ENCODE measurements at regions not wholly inside any gene's neighbourhood (a gene's known extent, or its start where the extent isn't known, plus 50 kb on each side); places are given as distances from the start of the nearest gene placed in this dataset.

GRCh38 chr12:20142956-20143355 is 225.4 kb upstream of the PDE3A start (continued):
- TF ChIP-seq ERG (CRISPR knock-in tag; IDR thresholded peaks at IDR 0.05) (no peak), FOXP1 (CRISPR knock-in tag; IDR thresholded peaks at IDR 0.05; ENCODE audit: borderline replicate concordance) (no peak)

- POLR2A ChIA-PET: no interaction called here
- no peaks in the 10 kb centered on the region for H3K4me1 Mint-ChIP-seq
- CTCF ChIA-PET: no interaction called here
- ATAC-seq: no peak
- H3K9me3 Mint-ChIP-seq: peaks cover 5% of the 10 kb centered on the region; the same call in 1 of the 2 replicates
- H3K27me3 Mint-ChIP-seq (ENCODE audit: low read depth): no peaks in the 10 kb centered on the region
- no peak for TF ChIP-seq MYBL2 (CRISPR knock-in tag; IDR thresholded peaks at IDR 0.05)
- no peaks in the 10 kb centered on the region for H3K36me3 Mint-ChIP-seq
- no peak overlapping the region for H3K27ac Mint-ChIP-seq
- no peak for DNase-seq (ENCODE audit: low spot score)
- H3K4me3 Mint-ChIP-seq: no peak overlapping the region
These were observed 224.0 kb upstream of the PDE3A start for GRCh38 chr12:20144341-20144740.

GRCh38 chr12:20148241-20148640 is 220.1 kb upstream of the PDE3A start:
- peaks cover 3% of the 10 kb centered on the region; the same call in 1 of the 2 replicates for H3K4me1 Mint-ChIP-seq
- H3K9me3 Mint-ChIP-seq: peaks cover 9% of the 10 kb centered on the region; the same call in 1 of the 2 replicates
- DNase-seq (ENCODE audit: low spot score) (no peak), ATAC-seq (no peak)
- H3K36me3 Mint-ChIP-seq: no peaks in the 10 kb centered on the region
- no peak overlapping the region for H3K27ac Mint-ChIP-seq
- TF ChIP-seq, protein P1, sequence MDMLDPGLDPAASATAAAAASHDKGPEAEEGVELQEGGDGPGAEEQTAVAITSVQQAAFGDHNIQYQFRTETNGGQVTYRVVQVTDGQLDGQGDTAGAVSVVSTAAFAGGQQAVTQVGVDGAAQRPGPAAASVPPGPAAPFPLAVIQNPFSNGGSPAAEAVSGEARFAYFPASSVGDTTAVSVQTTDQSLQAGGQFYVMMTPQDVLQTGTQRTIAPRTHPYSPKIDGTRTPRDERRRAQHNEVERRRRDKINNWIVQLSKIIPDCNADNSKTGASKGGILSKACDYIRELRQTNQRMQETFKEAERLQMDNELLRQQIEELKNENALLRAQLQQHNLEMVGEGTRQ (CRISPR knock-in tag; IDR thresholded peaks at IDR 0.05): no peak
- TF ChIP-seq ZNF423 (CRISPR knock-in tag; IDR thresholded peaks at IDR 0.05): no peak
- no peak for TF ChIP-seq NR2C2 (CRISPR knock-in tag; IDR thresholded peaks at IDR 0.05)
- H3K27me3 Mint-ChIP-seq (ENCODE audit: low read depth): no peaks in the 10 kb centered on the region
- H3K4me3 Mint-ChIP-seq: no peak overlapping the region
- CTCF ChIA-PET: no interaction called here
- POLR2A ChIA-PET: no interaction called here

DNA sequence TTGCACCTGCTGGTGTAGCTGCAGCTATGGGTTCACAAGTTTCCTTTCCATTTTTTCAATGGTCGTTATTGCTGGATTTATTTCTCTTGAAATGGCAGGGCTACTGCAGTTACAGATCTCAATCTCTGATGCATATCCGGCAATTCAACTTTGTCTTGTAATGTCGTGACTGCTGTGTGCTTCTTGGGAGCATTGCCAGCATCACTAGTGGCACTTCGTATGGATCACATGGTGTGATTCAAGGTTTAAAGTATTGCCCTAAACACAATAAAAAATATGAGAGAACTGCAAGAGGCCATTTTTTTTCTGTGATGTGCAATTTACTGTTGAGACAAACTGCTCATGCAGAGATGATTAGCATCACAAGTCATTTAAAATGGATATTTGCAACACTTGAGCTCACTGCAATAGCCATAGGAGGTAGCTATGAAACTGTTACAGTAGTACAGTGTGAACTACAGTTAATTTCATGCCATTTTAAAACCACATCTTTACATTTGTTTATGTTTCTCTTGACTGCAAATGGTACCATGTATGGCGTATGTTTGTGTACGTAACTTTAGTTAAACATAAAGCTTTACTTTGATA is 217.4 kb upstream of the PDE3A start:
- POLR2A ChIA-PET: no interaction called here
- no peak overlapping the region for H3K4me3 Mint-ChIP-seq
- TF ChIP-seq ESRRA (CRISPR knock-in tag; IDR thresholded peaks at IDR 0.05; ENCODE audit: borderline replicate concordance) (no peak), NFE2L1 (CRISPR knock-in tag; IDR thresholded peaks at IDR 0.05) (no peak), CREM (CRISPR knock-in tag; IDR thresholded peaks at IDR 0.05) (no peak), MXD4 (CRISPR knock-in tag; IDR thresholded peaks at IDR 0.05; ENCODE audit: borderline replicate concordance) (no peak)
- CTCF ChIA-PET: no interaction called here
- ATAC-seq: no peak
- H3K9me3 Mint-ChIP-seq: peaks cover 9% of the 10 kb centered on the region; the same call in 1 of the 2 replicates
- no peaks in the 10 kb centered on the region for H3K27me3 Mint-ChIP-seq (ENCODE audit: low read depth)
- H3K27ac Mint-ChIP-seq: no peak overlapping the region
- no peak for DNase-seq (ENCODE audit: low spot score)
- no peaks in the 10 kb centered on the region for H3K36me3 Mint-ChIP-seq
- H3K4me1 Mint-ChIP-seq: peaks cover 3% of the 10 kb centered on the region; the same call in 1 of the 2 replicates

DNA sequence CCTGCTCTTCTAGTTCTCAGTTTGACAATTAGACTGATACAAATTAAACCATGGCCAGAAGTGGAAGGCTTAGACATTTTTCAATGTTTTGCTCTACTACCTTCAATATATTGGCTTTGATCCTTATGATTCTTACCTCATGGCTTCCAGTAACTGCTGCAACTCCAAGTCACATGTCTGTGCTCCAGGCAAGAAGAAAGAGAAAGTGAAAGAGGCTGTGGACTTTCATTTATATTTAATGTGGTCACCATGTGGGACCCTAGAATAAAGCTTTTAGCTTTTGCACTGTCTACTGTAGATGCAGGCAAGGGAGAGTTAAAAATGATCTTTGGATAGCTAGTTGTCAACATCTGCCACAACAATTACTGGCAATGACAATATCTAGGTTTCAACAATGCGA is 214.3 kb upstream of the PDE3A start:
- Mint-ChIP-seq H3K4me3 (no peak overlapping the region), H3K27ac (no peak overlapping the region), H3K36me3 (no peaks in the 10 kb centered on the region), H3K4me1 (peaks cover 3% of the 10 kb centered on the region; the same call in 1 of the 2 replicates), H3K27me3 (ENCODE audit: low read depth) (no peaks in the 10 kb centered on the region), H3K9me3 (peaks cover 6% of the 10 kb centered on the region; the same call in 1 of the 2 replicates)
- POLR2A ChIA-PET: no interaction called here
- ATAC-seq (no peak), DNase-seq (ENCODE audit: low spot score) (no peak)
- CTCF ChIA-PET: no interaction called here
- no peak for TF ChIP-seq ESRRA (CRISPR knock-in tag; IDR thresholded peaks at IDR 0.05; ENCODE audit: borderline replicate concordance)
- TF ChIP-seq ATF3 (CRISPR knock-in tag; conservative IDR thresholded peaks at IDR 0.05): no peak
- no peak for TF ChIP-seq NFATC4 (CRISPR knock-in tag; IDR thresholded peaks at IDR 0.05)
- no peak for TF ChIP-seq CBFB (CRISPR knock-in tag; IDR thresholded peaks at IDR 0.05; ENCODE audit: low read depth)
- no peak for TF ChIP-seq NFYB (CRISPR knock-in tag; conservative IDR thresholded peaks at IDR 0.05; ENCODE audit: low read depth)
- no peak for TF ChIP-seq ETV6 (CRISPR knock-in tag; IDR thresholded peaks at IDR 0.05)
- no peak for TF ChIP-seq IRF2 (CRISPR knock-in tag; IDR thresholded peaks at IDR 0.05; ENCODE audit: borderline replicate concordance, low read depth)
- no peak for TF ChIP-seq FOXJ3 (CRISPR knock-in tag; IDR thresholded peaks at IDR 0.05; ENCODE audit: borderline replicate concordance)
- TF ChIP-seq FOXK1 (CRISPR knock-in tag; IDR thresholded peaks at IDR 0.05): no peak
- TF ChIP-seq ZNF219 (CRISPR knock-in tag; IDR thresholded peaks at IDR 0.05; ENCODE audit: borderline replicate concordance): no peak
- no peak for TF ChIP-seq ZNF263 (CRISPR knock-in tag; IDR thresholded peaks at IDR 0.05; ENCODE audit: low read depth)
- TF ChIP-seq ERG (CRISPR knock-in tag; IDR thresholded peaks at IDR 0.05): no peak
- TF ChIP-seq ZNF281 (CRISPR knock-in tag; IDR thresholded peaks at IDR 0.05): no peak
- TF ChIP-seq GRHL2 (CRISPR knock-in tag; IDR thresholded peaks at IDR 0.05; ENCODE audit: insufficient replicate concordance, severe bottlenecking): no peak
